Cerebellar cortex (tissue), 1 donor: ENCODE measurements at regions not wholly inside any gene's neighbourhood (a gene's known extent, or its start where the extent isn't known, plus 50 kb on each side); places are given as distances from the start of the nearest gene placed in this dataset.

Experiments used
- DNase-seq: peaks from one replicate; pipeline ENCODE4 v3.0.0-alpha.2; 2015; ENCODE audit warnings: low spot score

DNA sequence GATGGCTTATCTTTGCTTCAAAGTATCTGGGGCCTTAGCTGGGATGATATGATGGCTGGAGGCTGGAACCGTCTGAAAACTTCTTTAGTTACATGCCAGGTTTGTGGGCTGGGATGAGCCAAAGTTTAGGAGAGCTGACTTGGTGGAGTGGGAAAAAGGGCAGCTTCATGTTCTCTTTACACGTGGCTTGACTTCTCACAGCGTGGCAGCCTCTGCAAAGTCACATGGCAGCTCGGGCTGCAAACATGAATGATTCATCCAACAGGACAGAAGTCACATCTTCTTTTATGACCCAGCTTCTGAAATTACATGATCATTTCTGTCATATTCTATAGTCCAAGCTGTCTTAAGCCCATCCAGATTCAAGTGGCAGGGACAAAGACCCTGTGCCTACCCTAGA is 176.0 kb downstream of the OLFM4 start:
- DNase-seq = no peak

DNA sequence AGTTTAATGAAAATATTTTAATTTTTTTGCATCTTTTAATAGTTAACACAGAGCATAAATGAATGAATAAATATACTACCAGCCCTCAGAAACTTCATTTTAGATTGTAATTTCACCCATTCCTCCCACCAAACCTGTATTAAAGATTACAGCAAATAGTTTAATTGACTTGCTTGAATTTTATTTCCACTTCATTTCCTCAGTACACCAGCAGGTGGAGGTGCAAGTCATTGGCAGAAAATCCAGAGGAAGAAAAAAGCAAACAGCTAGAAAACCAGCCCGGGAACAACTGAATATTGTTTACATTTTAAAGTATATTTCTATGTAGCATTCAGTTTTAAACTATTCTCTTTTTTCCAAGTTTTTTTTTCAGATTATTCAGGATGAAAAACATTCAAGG is 177.8 kb downstream of the OLFM4 start:
- DNase-seq = no peak

DNA sequence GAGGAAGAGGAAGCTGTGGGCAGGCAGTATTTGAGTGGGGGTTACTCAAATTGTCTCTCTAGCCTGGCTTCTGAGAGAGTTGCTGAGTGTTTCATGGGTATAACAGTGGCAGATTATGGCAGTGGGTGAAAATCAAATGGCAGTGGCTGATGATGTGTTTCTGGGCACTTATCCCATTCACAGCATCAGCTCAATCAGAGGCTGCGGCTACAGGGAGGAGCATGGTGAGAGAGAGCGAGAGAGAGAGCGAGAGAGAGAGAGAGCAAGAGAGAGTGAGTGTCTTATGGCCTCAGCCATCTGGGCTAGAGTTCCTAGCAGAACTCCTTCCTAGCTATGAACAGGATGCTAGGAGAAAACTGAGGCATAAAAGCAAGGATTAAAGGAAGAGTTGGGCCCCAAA is 178.9 kb downstream of the OLFM4 start:
- no peak for DNase-seq

- DNase-seq = no peak
Measured at GRCh38 chr13:53214433-53214832, 185.8 kb downstream of the OLFM4 start.

- no peak for DNase-seq
Measured at GRCh38 chr13:53215563-53215962, 186.9 kb downstream of the OLFM4 start.

GRCh38 chr13:53216773-53217172 is 188.2 kb downstream of the OLFM4 start:
- DNase-seq = no peak

GRCh38 chr13:53217194-53217593 is 188.6 kb downstream of the OLFM4 start:
- DNase-seq = no peak

- DNase-seq = no peak
Measured at GRCh38 chr13:53220038-53220437, 191.4 kb downstream of the OLFM4 start.

DNA sequence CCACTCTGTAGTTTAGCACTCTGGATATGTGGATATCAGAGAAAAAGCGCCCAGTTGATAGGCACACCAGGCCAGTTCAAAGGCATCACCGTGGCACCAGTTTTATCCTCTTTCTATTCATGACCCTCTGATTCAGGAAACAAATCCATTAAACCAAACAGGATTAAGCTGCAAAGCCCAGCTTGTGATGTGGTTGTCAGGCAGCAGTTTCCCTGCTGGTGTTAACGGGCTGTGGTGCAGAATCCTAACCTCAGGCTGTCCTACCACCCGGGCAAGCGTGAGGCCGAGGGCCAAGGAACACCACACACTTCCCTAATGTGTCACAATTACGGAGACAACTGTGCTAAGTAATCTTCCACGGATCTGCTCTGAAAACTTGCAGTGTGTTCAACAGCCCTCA is 209.1 kb downstream of the OLFM4 start:
- no peak for DNase-seq

- DNase-seq = peak; percentile 37
Measured at GRCh38 chr13:53238261-53238660, 209.6 kb downstream of the OLFM4 start.

DNA sequence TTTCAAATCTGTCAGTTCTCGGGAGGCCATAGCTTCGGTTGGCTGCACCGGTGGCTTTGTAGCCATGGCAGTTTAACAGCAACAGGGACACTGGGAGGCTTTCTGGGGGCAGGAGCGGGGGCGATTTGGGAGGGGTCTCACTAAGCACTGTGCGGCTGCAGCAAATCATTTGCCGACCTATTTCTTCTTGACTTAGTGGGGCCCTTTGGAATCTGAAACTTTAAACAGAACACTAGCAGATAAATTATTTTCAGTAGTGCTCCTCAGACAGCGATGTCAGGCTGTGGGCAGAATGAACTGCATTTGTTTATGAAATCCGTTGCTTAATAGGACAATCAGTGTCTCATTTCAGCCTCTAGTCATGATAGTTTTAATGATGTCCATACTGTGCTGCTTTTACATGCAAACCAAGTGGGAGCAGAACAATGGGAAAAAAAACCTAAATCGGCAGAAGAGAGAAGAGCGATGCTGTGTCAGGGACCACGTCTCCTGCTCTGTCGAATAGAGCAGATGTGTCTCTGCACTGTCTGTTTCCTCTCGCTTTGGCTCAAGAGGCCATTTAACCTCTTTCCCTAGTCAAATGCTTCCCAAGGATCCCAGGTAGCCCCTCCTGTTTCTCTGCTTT is 211.9 kb downstream of the OLFM4 start:
- no peak for DNase-seq

- DNase-seq = no peak
Measured at GRCh38 chr13:53241891-53242348, 213.3 kb downstream of the OLFM4 start.

DNA sequence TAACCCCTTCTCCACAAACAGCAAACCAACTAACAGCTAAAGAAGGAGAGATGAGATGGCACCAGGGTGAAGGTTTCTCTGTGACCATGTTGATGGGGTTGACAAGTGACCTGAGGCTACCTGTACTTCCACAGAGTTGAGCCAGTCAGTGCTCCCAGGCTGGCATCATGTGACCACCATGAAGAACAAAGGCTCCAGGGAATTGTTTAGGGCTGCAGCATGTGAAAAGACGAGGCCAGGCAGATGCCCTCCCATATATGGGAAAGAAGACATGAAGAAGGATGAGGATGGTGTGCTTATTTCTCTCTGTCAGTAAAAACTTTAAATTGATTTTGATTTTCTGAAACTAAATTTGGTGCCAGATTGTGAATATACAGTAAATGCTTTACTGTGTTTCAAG is 220.6 kb downstream of the OLFM4 start:
- DNase-seq = no peak

DNA sequence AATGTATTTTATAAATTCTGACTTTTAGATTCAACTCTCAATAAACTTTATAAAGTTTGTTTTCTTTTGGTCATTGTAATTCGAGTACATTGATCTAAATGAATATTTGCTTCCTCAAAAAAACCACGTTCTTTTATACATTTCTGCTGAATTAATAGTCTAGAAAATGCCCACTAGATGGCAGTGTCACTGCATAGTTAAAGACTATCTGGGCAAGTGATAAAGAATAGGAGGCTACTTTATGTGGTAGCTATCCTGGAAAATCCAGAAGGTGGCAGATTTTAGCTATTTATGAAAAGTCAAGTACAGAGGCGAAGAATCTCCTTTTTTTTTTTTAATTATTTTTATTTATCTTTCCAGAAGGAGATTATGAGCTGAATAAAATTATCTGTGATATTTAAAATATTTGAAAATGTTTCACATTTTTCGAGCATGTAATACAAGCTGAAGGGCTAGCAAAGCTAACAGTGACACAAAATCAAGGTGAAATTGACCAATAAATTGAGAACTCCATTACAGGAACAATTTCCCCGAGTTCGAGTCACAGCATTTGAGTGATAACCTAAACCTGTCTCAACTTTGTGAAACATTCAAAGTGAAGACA is 221.8 kb downstream of the OLFM4 start:
- peak; percentile 91 for DNase-seq

DNA sequence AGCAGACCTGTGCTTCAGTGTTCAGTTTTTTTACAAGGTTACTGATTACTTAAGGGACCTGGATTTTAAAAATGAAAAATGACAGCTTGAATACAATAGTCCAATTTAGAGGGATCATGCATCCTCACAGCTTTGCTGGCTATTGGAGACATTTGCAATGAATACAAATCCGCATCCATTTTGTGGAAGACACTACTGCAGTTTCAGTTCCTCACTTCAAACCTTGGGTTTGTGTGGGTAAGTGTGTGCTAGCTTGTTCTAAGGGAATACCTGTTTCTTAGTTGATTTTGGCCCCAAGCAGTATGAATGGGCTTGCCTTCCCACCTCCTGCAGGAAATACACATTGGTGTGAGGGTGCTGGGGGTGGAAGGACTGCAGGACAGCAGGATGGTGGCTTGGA is 222.4 kb downstream of the OLFM4 start:
- DNase-seq = peak; percentile 16

DNA sequence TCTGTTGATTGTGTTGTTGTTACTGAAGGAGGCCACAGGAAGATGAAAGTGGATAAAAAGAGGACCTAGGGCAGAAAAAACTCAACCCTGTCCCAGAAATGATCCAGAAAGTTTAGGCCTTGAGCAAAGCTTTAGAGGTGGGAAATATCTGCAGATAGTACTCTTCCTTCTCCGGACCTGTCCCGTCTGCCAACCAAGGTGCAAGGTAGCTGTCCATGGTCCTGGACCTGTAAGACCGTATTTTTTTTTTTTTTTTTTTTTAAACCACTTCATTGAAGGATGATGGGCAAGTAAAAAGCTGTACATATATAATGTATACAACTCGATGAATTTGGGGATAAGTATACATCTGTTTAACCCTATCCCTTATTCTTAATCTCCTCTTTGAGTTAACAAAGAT is 225.9 kb downstream of the OLFM4 start:
- DNase-seq = no peak

DNA sequence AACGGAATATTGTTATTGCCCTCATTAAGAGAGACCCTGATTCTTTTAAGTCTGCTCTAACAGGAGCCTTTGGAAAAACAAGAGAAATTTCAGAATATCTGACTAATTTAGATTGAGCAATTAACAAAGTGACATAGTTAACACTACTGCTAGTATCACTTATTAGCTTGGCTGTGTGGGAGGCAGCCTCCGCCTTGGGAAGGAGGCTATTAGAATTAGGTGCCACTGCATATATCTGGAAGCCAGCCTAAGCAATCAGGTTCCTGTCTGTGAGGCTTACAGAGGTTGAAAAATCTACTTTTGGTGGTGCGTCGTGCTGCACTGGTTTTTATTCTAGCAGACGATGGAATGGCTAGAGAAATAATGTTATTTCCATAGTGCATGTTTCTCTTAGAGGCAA is 227.2 kb downstream of the OLFM4 start:
- DNase-seq = no peak

GRCh38 chr13:53260594-53260993 is 232.0 kb downstream of the OLFM4 start:
- no peak for DNase-seq

- no peak for DNase-seq
Measured at GRCh38 chr13:53264751-53265385, 236.3 kb downstream of the OLFM4 start.

DNA sequence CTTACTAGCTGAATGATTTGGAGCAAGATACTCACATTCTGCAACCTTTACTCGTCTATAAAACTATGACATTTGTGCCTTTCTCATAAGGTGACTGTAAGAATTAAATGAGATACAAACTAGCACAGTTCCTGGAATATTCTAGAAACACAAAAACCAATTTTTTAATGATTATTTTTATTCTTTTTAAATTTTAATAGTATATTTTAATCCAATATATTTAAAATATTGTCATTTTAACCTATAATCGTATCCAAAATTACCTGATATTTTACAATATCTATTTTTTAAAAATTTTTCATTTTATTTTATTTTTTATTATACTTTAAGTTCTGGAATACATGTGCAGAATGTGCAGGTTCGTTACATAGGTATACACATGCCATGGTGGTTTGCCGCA is 238.1 kb downstream of the OLFM4 start:
- no peak for DNase-seq

GRCh38 chr13:53269634-53270033 is 241.0 kb downstream of the OLFM4 start:
- DNase-seq = no peak

GRCh38 chr13:53272873-53273272 is 244.3 kb downstream of the OLFM4 start:
- DNase-seq = no peak

DNA sequence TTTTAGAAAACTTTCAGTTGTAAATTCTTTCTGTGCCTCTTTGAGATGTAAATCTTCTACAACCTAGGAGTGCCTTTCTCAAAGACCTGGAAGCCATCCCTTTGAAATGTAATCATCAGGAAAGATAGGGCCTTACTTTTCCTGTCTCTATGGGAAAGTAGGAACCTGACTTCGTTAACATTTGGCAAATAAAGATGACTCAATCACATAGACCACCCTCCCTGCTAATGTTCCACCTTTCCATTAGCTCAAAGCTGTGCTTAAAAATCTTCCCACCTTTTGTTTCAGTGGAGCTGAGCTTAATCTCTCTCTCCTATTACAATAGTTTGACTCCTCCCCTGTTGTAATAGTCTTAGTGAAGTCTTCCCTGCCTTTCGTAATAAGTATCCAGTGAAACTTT is 247.7 kb downstream of the OLFM4 start:
- no peak for DNase-seq

GRCh38 chr13:53281677-53282076 is 253.1 kb downstream of the OLFM4 start:
- DNase-seq = no peak
